ENCODE measurements at regions not wholly inside any gene's neighbourhood (a gene's known extent, or its start where the extent isn't known, plus 50 kb on each side); places are given as distances from the start of the nearest gene placed in this dataset.

- no peak for DNase-seq
These were observed 55.8 kb upstream of the CDH6 start for GRCh38 chr5:31137676-31138075.

- DNase-seq, result no peak
These were observed 57.9 kb upstream of the CDH6 start for GRCh38 chr5:31135542-31135941.

GRCh38 chr5:31133488-31133887 is 60.0 kb upstream of the CDH6 start:
- no peak for DNase-seq

- DNase-seq, result no peak
These were observed 62.0 kb upstream of the CDH6 start for GRCh38 chr5:31131381-31131891.

- DNase-seq, result no peak
These were observed 62.8 kb upstream of the CDH6 start for GRCh38 chr5:31130676-31131075.

- no peak for DNase-seq
These were observed 68.7 kb upstream of the CDH6 start for GRCh38 chr5:31124651-31125305.

GRCh38 chr5:31124026-31124425 is 69.5 kb upstream of the CDH6 start:
- no peak for DNase-seq

- DNase-seq, result no peak
These were observed 70.2 kb upstream of the CDH6 start for GRCh38 chr5:31122998-31123951.

DNA sequence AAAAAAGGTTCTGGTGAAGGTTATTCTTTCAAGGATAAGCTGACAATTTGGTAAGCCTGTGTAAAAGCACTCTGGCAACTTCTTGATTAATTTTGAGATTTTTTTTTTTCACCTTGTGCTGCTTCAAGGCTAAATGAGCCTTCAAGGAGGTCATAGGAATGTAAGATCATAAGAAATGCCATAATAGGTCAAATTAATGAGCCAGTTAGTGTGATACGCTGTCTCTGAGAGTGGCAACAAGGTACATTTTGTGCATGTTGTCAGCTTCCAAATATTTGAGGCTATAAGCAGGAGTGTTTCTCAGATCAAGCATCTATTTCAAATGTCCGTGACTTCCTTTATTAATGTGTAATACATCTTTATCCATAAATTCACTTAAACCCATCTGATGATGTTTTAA is 72.3 kb upstream of the CDH6 start:
- no peak for DNase-seq

GRCh38 chr5:31120642-31120948 is 72.9 kb upstream of the CDH6 start:
- no peak for DNase-seq

GRCh38 chr5:31119938-31120641 is 73.4 kb upstream of the CDH6 start:
- no peak for DNase-seq

GRCh38 chr5:31116466-31117031 is 76.9 kb upstream of the CDH6 start:
- no peak for DNase-seq

DNA sequence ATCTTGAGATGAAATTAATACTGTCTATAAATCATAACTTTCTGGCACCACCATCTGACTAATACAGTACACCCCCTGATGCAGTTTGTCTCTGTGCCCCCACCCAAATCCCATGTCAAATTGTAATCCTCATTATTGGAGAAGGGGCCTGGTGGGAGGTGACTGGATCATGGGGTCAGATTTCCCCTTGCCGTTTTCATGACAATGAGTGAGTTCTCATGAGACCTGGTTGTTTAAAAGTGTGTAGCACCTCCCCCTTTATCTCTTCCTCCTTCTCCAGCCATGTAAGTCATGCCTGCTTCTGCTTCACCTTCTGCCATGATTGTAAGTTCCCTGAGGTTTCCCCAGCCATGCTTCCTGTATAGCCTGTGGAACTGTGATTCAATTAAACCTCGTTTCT is 78.7 kb upstream of the CDH6 start:
- DNase-seq, result no peak

GRCh38 chr5:31113666-31114350 is 79.7 kb upstream of the CDH6 start:
- DNase-seq, result no peak

DNA sequence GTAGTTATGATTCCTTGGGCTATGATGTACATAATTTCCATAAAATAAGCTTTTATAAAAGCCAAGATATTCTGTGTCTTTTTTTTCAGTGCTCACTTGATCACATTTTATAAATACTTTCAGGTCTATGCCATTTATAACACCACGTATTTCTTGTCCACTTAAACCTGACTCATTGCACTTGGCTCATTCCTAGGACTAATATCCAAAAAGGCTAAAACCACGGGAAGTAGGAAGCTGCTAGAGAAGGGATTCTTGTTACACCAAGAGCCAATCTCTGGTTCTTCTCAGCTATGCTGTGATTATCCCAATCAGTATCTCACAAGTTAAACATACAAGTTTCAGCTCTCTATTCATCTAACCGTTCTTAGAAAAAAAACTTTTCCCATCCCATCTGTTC is 80.4 kb upstream of the CDH6 start:
- no peak for DNase-seq

DNA sequence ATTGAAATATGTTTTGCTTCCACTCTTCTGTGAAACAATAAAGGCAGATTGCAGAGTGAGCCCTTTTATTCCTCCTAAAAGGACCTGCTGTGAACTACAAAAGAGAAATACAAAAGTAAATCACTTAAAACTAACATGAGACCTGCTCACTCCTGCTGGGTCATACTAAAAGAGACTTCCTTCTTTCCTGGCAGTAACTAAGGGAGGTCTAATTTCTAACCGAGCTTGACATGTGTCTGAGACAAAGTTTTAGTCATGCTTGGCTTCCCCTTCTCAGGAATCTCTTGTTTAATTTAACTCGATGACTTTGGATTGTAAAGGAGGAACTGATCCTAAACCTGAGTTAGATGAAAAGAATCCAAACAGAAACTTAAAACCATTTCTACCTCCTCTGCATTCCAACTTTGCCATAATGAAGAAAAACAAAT is 86.4 kb upstream of the CDH6 start:
- DNase-seq, result no peak

- DNase-seq, result no peak
These were observed 86.8 kb upstream of the CDH6 start for GRCh38 chr5:31106691-31107090.

GRCh38 chr5:31106278-31106677 is 87.2 kb upstream of the CDH6 start:
- no peak for DNase-seq

DNA sequence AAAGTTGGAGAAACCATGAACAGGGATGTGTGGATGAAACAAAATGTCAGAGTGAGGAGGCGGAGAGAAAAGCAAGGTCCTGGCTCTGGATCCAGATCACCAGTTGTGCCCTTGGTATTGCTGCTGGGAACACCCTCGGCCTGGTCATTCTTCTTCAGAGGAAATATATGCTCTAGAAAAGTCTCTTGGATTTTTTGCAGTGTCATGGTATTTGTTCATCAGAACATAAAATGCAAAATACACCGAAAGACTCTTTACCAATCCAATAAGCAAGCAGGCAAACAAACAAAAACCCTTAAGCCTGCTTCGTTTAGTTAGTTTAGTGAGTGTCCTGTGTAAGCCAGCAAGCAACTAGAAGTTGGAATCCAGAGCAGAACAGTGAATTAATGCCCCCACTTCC is 88.7 kb upstream of the CDH6 start:
- DNase-seq, result no peak

- DNase-seq, result no peak
These were observed 92.6 kb upstream of the CDH6 start for GRCh38 chr5:31100781-31101310.

- DNase-seq, result no peak
These were observed 93.4 kb upstream of the CDH6 start for GRCh38 chr5:31100047-31100575.

DNA sequence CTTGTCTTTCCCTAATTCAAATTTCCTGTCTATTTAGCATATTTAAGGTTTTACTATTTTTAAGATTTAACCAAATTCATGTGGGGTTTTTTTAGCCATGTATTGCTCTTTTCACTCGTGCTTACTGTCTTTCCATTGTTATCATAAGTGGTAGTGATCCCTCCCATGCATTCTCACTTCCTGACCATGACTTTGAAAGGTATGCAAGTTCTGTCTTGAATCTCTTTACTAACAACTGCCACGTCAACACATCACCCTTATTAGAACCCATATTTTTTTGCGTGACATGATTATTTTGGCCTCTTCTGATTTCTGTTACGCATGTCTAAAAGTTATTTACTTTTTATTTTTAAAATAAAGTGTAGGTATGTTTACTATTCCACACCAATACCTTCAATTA is 94.7 kb upstream of the CDH6 start:
- no peak for DNase-seq
